KMS-11 (cell line): ENCODE measurements at regions not wholly inside any gene's neighbourhood (a gene's known extent, or its start where the extent isn't known, plus 50 kb on each side); places are given as distances from the start of the nearest gene placed in this dataset.

Experiments
- H2AFZ ChIP-seq: fragments of 200-600 bp; sonication (generic); 2 replicates; pipeline ENCODE4 v1.6.1; 2016; ENCODE audit warnings: antibody characterized with exemption, mixed run types, low read depth
- H3K27ac ChIP-seq: fragments of 200-600 bp; sonication (generic); 2 replicates; pipeline ENCODE4 v1.6.1; 2016; ENCODE audit warnings: mild to moderate bottlenecking, mixed run types
- H3K27me3 ChIP-seq: fragments of 200-600 bp; sonication (generic); 2 replicates; pipeline ENCODE4 v1.6.1; 2017; ENCODE audit warnings: mild to moderate bottlenecking, low read depth, mixed run types, moderate library complexity; ENCODE audit not compliant: insufficient read depth
- H3K36me3 ChIP-seq: fragments of 200-600 bp; sonication (generic); 2 replicates; pipeline ENCODE4 v1.6.1; 2017; ENCODE audit warnings: mild to moderate bottlenecking, mixed run types; ENCODE audit not compliant: insufficient read depth
- H3K4me1 ChIP-seq: fragments of 200-600 bp; sonication (generic); 2 replicates; pipeline ENCODE4 v1.6.1; 2016; ENCODE audit warnings: mild to moderate bottlenecking, low read depth, mixed run types; ENCODE audit not compliant: poor library complexity, severe bottlenecking
- H3K4me2 ChIP-seq: fragments of 200-600 bp; sonication (generic); 2 replicates; pipeline ENCODE4 v1.7.0; 2016; ENCODE audit warnings: mild to moderate bottlenecking, mixed run types
- H3K4me3 ChIP-seq: fragments of 200-600 bp; sonication (generic); IDR thresholded peaks from 2 replicates; pipeline ENCODE4 v1.6.1; 2017; ENCODE audit warnings: low read depth, low read length, mixed read lengths; ENCODE audit not compliant: insufficient read depth
- H3K79me2 ChIP-seq: fragments of 200-600 bp; sonication (generic); 2 replicates; pipeline ENCODE4 v1.6.1; 2016; ENCODE audit warnings: low read depth, mixed run types; ENCODE audit not compliant: insufficient read depth
- H3K9ac ChIP-seq: fragments of 200-600 bp; sonication (generic); 2 replicates; pipeline ENCODE4 v1.6.1; 2016; ENCODE audit warnings: mild to moderate bottlenecking, mixed run types
- H4K20me1 ChIP-seq: fragments of 200-600 bp; sonication (generic); 2 replicates; pipeline ENCODE4 v1.6.1; 2016; ENCODE audit warnings: mild to moderate bottlenecking, mixed run types; ENCODE audit not compliant: insufficient read depth
- CTCF ChIP-seq: fragments of 200-600 bp; sonication (generic); conservative IDR thresholded peaks from 2 replicates; pipeline ENCODE4 v1.6.1; 2017; ENCODE audit warnings: low read depth, mild to moderate bottlenecking, antibody characterized with exemption, low read length, moderate library complexity, mixed read lengths

DNA sequence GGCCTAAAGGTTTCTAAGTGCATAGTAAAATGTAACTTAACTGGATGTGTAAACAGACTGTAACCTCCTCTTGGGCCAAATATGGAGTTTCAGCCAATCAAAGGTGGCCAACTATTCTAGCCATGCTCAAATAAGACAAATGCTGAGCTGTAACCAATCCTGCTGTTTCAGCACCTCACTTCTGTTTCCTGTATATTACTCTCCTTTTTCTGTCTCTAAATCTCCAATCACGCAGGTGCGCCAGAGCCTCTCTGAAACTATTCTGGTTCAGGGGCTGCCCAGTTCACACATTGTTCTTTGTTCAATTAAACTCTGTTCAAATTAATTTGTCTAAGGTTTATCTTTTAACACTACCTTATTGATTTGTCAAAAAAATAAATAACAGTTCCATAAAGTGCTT lies 532.7 kb upstream of the DCC start:
- Histone ChIP-seq H3K4me3 (no peak overlapping the region), H2AFZ (no peak overlapping the region), H3K36me3 (no peaks in the 10 kb centered on the region), H3K27ac (no peak overlapping the region), H3K9ac (no peak overlapping the region), H3K79me2 (no peaks in the 10 kb centered on the region), H4K20me1 (no peaks in the 10 kb centered on the region), H3K27me3 (no peaks in the 10 kb centered on the region), H3K4me2 (no peak overlapping the region), H3K4me1 (no peaks in the 10 kb centered on the region)
- no peak for TF ChIP-seq CTCF

- H3K4me2 ChIP-seq: no peak overlapping the region
- H3K36me3 ChIP-seq: no peaks in the 10 kb centered on the region
- H3K4me3 ChIP-seq: no peak overlapping the region
- no peaks in the 10 kb centered on the region for H3K27me3 ChIP-seq
- H3K27ac ChIP-seq: no peak overlapping the region
- no peaks in the 10 kb centered on the region for H3K79me2 ChIP-seq
- H3K9ac ChIP-seq: no peak overlapping the region
- H4K20me1 ChIP-seq: no peaks in the 10 kb centered on the region
- TF ChIP-seq CTCF: no peak
- no peaks in the 10 kb centered on the region for H3K4me1 ChIP-seq
- H2AFZ ChIP-seq: no peak overlapping the region
Measured at GRCh38 chr18:51811883-51812282, 528.1 kb upstream of the DCC start.

- no peak for TF ChIP-seq CTCF
- Histone ChIP-seq H4K20me1 (no peaks in the 10 kb centered on the region), H3K79me2 (no peaks in the 10 kb centered on the region), H3K4me2 (no peak overlapping the region), H3K9ac (no peak overlapping the region), H3K36me3 (no peaks in the 10 kb centered on the region), H3K4me1 (no peaks in the 10 kb centered on the region), H3K27me3 (no peaks in the 10 kb centered on the region), H2AFZ (no peak overlapping the region), H3K27ac (no peak overlapping the region), H3K4me3 (no peak overlapping the region)
Measured at GRCh38 chr18:51813740-51814139, 526.3 kb upstream of the DCC start.

GRCh38 chr18:51821610-51822009 lies 518.4 kb upstream of the DCC start:
- Histone ChIP-seq H4K20me1 (no peaks in the 10 kb centered on the region), H3K27ac (no peak overlapping the region), H3K4me1 (no peaks in the 10 kb centered on the region), H3K27me3 (no peaks in the 10 kb centered on the region), H3K4me2 (no peak overlapping the region), H3K4me3 (no peak overlapping the region), H3K9ac (no peak overlapping the region), H3K79me2 (no peaks in the 10 kb centered on the region), H3K36me3 (no peaks in the 10 kb centered on the region), H2AFZ (no peak overlapping the region)
- TF ChIP-seq CTCF: no peak

GRCh38 chr18:51824746-51825145 lies 515.3 kb upstream of the DCC start:
- no peak overlapping the region for H3K9ac ChIP-seq
- H3K4me1 ChIP-seq: no peaks in the 10 kb centered on the region
- TF ChIP-seq CTCF: no peak
- no peak overlapping the region for H2AFZ ChIP-seq
- H3K79me2 ChIP-seq: no peaks in the 10 kb centered on the region
- H3K4me2 ChIP-seq: no peak overlapping the region
- no peaks in the 10 kb centered on the region for H4K20me1 ChIP-seq
- no peaks in the 10 kb centered on the region for H3K27me3 ChIP-seq
- no peak overlapping the region for H3K27ac ChIP-seq
- H3K4me3 ChIP-seq: no peak overlapping the region
- H3K36me3 ChIP-seq: no peaks in the 10 kb centered on the region
